ENCODE measurements at regions not wholly inside any gene's neighbourhood (a gene's known extent, or its start where the extent isn't known, plus 50 kb on each side); places are given as distances from the start of the nearest gene placed in this dataset.

GRCh38 chr9:107541523-107541922 lies 52.0 kb upstream of the KLF4 start:
- DNase-seq (ENCODE audit: low read depth) = no peak
- in situ Hi-C loops (cut with HindIII; ENCODE audit: low pct_unique_long_range_greater_than_20kb, low sequenced_read_pairs) = no loop called here

DNA sequence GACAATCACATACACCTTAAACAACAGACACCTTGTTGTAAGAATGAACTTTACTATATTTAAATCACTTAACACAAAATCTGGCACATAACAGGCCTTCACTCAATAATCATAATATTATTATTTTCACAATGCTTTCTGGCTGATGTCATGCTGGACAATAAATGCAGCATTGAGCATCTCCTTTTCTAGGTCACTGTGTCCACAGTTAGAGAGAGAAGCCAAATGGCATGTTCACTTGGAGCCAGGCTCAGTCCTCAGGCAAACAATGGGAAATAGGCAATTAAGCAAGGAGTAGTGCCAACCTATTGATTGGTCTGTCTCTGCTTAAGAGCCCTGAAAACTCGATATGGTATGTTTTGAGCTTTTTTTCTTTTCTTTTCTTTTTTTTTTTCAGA lies 50.6 kb upstream of the KLF4 start:
- DNase-seq (ENCODE audit: low read depth) = no peak
- in situ Hi-C loops (cut with HindIII; ENCODE audit: low pct_unique_long_range_greater_than_20kb, low sequenced_read_pairs) = no loop called here

DNA sequence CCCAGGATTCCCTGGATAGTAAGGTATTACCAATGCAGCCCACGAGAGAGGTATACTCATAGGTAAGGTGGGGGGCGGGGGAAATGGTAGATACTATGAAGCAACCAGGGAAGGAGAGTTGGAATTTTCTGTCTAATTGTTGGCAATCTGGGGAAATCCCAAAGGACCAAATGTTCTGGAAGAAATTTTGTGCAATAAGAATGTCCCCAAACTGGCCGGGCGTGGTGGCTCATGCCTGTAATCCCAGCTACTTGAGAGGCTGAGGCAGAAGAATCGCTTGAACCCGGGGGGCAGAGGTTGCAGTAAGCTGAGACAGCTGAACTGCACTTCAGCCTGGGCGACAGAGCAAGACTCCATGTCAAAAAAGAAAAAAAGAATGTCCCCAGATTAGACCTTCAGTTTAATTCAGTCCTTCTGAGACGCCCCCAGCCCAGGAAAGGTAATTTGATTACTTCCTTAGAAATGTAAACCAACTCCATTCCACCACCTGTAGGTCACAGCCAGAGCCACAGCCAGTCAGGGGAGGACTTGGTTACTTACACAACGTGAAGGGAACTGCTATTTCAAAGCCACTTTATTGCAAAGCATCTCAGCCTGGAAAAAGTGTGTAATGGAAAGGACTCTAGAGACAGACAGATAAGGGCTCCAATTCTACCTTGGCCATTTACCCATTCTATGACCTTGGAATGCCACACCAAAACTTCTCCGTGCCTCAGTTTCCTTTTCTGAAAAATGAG lies 50.0 kb upstream of the KLF4 start:
- DNase-seq (ENCODE audit: low read depth) = no peak
- in situ Hi-C loops (cut with HindIII; ENCODE audit: low pct_unique_long_range_greater_than_20kb, low sequenced_read_pairs) = no loop called here

Data from Caki2 (cell line).